SIG-M5 treated with dmso at 0.1 percent for 504 hours (cell line): ENCODE measurements at regions not wholly inside any gene's neighbourhood (a gene's known extent, or its start where the extent isn't known, plus 50 kb on each side); places are given as distances from the start of the nearest gene placed in this dataset.

Experiments
- DNase-seq: peaks from one replicate; lab custom pipeline; 2025; ENCODE audit not compliant: unreplicated experiment; lab: John Stamatoyannopoulos, UW

- DNase-seq = no peak
These were observed 213.8 kb upstream of the C1orf174 start for GRCh38 chr1:4113897-4114296.

DNA sequence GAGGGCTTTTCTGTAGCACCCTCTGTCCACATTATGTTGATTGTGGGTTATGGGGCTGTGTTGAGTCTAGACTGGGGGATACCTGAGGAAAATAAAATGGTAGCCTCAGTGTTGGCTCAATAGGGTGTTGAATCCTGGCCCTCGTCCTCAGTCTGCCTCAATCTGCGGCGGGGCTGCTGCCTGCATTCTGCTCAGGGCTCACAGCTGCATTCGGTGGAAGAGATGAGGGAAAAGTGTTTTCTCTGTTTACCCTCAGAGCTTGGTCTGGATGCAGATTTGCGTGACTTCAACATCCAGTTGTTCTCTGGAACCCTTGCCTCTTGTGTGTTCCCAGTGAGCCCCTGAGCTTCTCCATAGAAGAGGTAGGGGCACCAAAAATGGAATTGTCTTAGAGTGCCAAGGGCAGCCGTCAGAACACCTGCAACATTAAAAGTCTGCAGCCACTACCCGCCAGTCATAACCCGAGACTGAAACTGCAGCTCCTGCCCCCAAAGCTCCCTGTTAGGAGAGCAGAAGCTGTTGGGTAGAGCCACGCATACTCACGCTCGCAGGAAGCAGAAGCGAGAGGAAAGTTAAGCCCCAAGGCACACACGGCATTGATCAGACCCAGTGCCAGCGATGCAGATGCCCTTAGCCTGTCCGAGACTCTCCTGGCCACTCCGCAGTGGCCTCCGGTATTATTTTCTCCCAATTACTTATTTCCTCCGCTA lies 215.3 kb upstream of the C1orf174 start:
- no peak for DNase-seq

DNA sequence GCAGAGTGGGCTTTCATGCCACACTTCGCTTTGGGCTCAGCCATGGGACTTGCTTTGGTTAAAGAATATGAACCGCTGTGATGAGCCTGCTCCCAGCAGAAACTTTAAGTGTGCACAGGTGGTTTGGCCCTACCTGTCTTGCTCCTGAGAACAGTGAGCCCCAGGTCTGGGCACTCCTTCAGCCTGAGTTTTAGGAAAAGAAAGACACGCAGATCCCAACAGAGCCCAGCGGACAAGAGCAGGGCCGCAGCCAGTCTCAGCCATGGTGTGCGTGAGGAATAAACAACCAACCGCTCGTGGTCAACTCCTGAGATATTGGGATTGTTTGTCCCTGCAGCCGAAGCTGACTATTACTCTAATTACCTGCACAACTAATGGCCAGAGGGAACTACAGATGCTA lies 217.1 kb upstream of the C1orf174 start:
- no peak for DNase-seq

DNA sequence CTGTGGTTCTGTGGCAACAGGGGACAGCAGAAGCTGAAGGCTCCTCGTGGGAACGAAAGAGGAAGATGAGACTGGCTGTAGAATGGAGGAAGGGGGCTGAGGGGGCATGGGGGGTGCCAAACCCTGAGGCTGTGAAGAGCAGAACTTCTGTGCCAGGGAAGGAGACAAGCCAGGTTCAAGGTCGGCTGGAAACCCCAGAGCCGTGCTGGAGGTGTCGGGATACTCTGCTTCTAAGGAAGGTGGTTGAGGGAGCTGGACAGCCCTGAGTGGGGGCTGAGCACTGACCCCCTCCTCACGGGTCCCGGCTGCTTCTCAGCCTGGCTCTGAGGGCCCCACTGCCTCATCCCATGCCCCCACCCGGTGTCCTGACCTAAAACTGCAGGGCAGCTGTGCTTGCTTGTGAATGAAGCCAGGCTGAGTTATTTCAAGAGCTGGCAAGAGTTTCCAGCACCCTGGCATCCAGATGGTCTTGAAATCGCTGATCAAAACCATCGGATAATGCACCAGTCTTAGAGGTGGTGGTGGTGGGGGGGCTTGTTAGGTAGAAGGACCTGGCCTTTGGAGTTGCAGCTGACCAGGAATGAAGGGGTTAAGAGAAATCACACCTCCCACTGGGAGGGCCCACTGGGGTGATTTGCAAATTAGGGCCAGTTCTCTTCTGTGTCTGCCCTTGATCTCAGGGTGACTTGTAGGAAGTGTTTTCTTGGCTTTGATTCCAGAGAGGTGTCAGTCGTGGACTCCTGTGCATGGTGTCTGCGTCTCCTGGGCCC lies 218.9 kb upstream of the C1orf174 start:
- DNase-seq = no peak

DNA sequence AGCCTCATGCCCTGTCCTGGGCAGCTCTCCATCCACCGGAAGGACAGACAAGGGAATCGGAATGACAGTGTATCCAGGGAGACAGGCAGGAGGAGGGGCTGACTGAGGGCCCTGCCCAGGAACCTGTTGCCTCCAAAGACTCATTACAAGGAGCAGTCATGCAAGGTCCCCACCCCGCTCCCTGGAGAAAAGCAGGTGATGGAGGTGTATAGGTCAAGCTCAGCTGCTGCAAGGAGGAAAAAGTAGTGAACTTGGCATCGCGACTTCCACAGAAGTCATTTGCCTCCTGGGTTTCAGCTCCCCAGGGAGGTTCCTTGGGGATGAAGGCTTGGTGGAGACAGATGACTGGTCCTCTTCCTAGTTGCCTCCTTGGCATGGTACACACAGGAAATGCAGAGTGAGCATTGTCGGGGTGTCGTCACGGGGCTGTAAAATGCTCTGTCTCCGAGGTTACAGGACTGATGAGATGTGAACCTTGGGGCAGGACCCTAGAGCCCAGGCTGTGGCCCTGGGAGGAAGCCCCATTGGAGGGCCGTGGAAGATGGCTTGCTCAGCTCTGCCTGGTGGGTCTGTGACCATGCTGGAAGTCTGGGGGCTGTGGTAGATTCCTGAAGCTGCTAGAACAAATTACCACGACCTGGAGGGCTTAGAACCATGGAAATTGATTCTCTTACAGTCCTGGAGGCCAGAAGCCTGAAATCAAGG lies 219.6 kb upstream of the C1orf174 start:
- DNase-seq = no peak

GRCh38 chr1:4120557-4121292 lies 220.7 kb upstream of the C1orf174 start:
- no peak for DNase-seq

DNA sequence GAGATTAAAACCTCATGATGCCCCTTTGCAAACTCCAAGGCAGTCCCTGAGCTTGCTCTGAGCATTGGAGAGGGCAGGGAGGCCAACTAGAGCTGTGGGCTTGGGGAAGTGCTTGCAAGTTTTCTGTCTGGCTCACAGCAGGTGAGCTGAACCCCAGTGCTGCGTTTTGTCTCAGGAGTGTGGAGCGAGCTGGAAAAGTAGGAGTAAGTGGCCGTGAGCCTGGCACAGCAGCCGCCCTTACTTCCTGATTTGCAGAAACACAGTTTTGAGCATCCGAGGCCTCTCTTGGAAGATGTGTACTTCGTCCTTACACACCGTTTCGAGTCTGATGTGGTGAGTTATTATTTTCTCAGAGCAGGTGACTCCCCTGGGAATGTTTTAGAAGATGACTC lies 221.2 kb upstream of the C1orf174 start:
- no peak for DNase-seq

- DNase-seq = no peak
These were observed 221.9 kb upstream of the C1orf174 start for GRCh38 chr1:4121834-4122512.

GRCh38 chr1:4122513-4123160 lies 222.6 kb upstream of the C1orf174 start:
- no peak for DNase-seq

DNA sequence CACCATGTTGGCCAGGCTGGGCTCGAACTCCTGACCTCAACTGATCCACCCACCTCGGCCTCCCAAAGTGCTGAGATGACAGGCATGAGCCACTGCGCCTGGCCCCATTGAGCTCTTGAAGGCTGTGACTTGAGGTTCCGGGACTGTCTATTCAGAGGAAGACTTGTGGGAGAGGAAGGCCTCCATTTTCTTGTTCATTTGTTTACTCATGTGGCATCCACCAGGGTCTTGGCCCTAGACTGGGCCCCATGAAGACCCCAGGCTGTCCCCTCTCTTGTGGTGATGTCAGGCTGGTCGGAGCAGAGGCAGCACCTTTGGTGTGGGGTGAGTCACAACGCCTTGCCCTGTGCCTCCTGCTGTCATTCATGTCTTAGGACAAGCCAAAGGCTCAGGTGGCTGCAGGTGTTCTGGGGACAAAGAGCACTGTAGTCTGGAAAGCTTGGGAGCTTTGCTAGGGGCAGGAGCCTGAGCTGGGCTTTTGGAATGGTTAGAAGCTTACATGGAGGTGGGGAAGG lies 224.6 kb upstream of the C1orf174 start:
- DNase-seq = no peak

GRCh38 chr1:4126251-4126650 lies 226.2 kb upstream of the C1orf174 start:
- no peak for DNase-seq

- DNase-seq = no peak
These were observed 226.9 kb upstream of the C1orf174 start for GRCh38 chr1:4126731-4127591.

- no peak for DNase-seq
These were observed 227.6 kb upstream of the C1orf174 start for GRCh38 chr1:4127592-4128140.

DNA sequence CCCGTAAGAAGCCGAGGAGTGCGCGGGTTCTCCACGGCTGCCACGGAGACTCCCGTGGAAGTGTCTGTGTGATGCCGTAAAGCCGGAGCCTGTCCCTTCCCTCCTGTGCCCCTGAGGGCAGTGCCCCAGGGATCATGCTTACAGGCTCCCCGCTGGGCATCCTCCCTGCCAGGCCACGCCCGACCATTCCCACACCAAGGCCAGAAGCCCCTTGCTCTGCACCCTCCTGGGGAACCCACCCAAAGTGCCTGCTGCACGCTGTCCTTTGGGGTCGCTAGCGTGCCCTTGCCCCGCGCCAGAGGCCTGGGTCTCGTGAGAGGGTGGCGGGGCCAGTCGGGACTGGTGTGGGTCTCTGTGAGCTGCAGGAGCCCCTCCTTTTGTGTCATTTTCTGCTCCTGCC lies 228.5 kb upstream of the C1orf174 start:
- DNase-seq = no peak

- DNase-seq = no peak
These were observed 229.6 kb upstream of the C1orf174 start for GRCh38 chr1:4129693-4130092.

DNA sequence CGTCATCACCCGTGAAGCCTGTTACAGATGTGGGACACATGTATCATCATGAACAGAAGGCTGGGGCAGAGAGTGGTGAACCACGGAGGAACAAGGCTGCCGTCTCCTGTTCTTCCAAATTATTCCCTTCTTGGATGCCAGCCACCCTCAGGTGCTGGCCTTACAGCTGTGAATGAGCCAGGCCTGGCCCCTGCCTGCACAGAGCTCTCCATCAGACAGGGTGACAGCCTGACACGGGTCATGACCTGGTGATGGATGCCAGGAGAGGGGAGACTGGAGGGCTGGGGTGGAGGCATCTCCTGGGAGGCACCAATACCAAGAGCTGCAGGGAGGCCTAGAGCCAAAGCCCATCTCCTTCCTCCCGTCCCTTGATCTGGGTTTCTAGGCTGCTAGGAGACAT lies 230.0 kb upstream of the C1orf174 start:
- no peak for DNase-seq

GRCh38 chr1:4131734-4132133 lies 231.7 kb upstream of the C1orf174 start:
- DNase-seq = no peak

DNA sequence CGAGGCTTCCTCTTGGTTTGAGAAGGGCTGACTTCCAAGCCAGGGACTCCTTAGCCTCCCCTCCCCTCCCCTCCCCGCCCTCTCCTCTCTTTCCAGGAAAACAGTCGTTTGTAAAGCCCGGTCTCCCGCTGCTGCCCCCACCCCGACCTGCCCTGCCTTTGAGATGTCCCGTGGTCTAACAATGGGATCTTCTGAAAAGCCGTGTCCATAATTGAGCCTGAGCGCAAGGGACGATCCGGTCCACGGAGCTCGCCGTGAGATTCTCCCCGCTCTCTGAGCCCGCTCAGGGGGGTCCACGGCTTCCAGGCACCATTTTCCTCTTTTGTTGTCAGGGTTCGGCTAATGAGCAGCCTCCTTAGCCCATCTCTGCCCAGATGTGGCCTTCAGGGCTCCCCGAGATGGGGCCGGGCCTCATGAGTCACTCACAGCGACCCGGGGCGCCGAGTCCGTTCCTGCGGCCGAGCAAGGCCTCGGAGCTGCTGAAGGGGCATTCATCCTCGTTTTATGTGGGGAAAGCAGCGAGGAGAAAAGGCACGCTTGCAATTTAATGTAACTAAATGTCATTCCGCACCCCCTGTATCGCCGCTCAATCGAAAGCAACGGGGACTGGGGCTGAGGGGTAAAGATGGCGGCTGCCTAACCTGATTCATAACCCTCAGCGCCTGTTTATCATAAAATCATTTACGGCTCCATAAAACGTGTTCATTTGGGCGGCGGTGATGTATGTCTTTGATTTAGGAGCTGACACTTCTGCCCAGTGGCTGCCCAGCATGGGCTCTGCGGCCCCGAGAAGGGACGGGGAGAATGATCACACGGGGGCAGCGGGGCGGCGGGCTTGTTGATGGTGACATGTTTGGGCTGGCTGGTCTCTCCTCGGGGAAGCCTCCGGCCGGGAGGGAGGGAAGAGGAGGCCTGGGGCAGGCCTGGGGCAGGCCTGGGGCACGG lies 232.6 kb upstream of the C1orf174 start:
- no peak for DNase-seq
